SKM-1 (cell line): ENCODE measurements at regions not wholly inside any gene's neighbourhood (a gene's known extent, or its start where the extent isn't known, plus 50 kb on each side); places are given as distances from the start of the nearest gene placed in this dataset.
"Not testable (repeated sequence)": the region's sequence is repeated elsewhere in the genome, so short reads cannot be mapped to it uniquely, and the experiment has no call there.

Experiments
- DNase-seq: peaks from one replicate; lab custom pipeline; 2025; ENCODE audit not compliant: unreplicated experiment; lab: John Stamatoyannopoulos, UW

GRCh38 chrX:69431420-69431819 lies 72.7 kb upstream of the NALF2 start:
- no peak for DNase-seq

GRCh38 chrX:69430785-69431184 lies 73.3 kb upstream of the NALF2 start:
- no peak for DNase-seq

- no peak for DNase-seq
These were observed 74.6 kb upstream of the NALF2 start for GRCh38 chrX:69429339-69430015.

GRCh38 chrX:69428216-69428615 lies 75.9 kb upstream of the NALF2 start:
- no peak for DNase-seq

GRCh38 chrX:69424910-69425309 lies 79.2 kb upstream of the NALF2 start:
- DNase-seq, result no peak

GRCh38 chrX:69424161-69424560 lies 80.0 kb upstream of the NALF2 start:
- no peak for DNase-seq

GRCh38 chrX:69422208-69422607 lies 81.9 kb upstream of the NALF2 start:
- DNase-seq, result not testable (repeated sequence)

GRCh38 chrX:69415698-69416097 lies 88.4 kb upstream of the NALF2 start:
- no peak for DNase-seq

- no peak for DNase-seq
These were observed 91.5 kb upstream of the NALF2 start for GRCh38 chrX:69412661-69413060.

- no peak for DNase-seq
These were observed 105.2 kb upstream of the NALF2 start for GRCh38 chrX:69398881-69399280.

GRCh38 chrX:69396916-69397315 lies 107.2 kb upstream of the NALF2 start:
- no peak for DNase-seq

- DNase-seq, result no peak
These were observed 108.8 kb upstream of the NALF2 start for GRCh38 chrX:69395306-69395705.

GRCh38 chrX:69389101-69389501 lies 115.0 kb upstream of the NALF2 start:
- DNase-seq, result no peak

- DNase-seq, result no peak
These were observed 115.6 kb upstream of the NALF2 start for GRCh38 chrX:69388526-69388925.

GRCh38 chrX:69387567-69388487 lies 116.3 kb upstream of the NALF2 start:
- peak; percentile 3 for DNase-seq

- no peak for DNase-seq
These were observed 117.4 kb upstream of the NALF2 start for GRCh38 chrX:69386681-69387080.

- DNase-seq, result no peak
These were observed 124.7 kb upstream of the NALF2 start for GRCh38 chrX:69379412-69379811.

- no peak for DNase-seq
These were observed 129.6 kb upstream of the NALF2 start for GRCh38 chrX:69374569-69374968.

- no peak for DNase-seq
These were observed 131.7 kb upstream of the NALF2 start for GRCh38 chrX:69372435-69372834.

GRCh38 chrX:69371159-69371558 lies 133.0 kb upstream of the NALF2 start:
- DNase-seq, result no peak

GRCh38 chrX:69369999-69370398 lies 134.1 kb upstream of the NALF2 start:
- no peak for DNase-seq

GRCh38 chrX:69366183-69366582 lies 137.9 kb upstream of the NALF2 start:
- DNase-seq, result no peak
